Keratinocyte (primary cell): ENCODE measurements at regions not wholly inside any gene's neighbourhood (a gene's known extent, or its start where the extent isn't known, plus 50 kb on each side); places are given as distances from the start of the nearest gene placed in this dataset.

Source experiments
- DNase-seq: peaks from one replicate; pipeline ENCODE4 v3.0.0-alpha.2; 2011; ENCODE audit warnings: low read depth, missing footprints, low spot score
- FAIRE-seq: peaks from 2 replicates; lab custom pipeline; 2011; peaks lifted over from hg19 to GRCh38; lab: Jason Lieb, UNC
- H2AFZ ChIP-seq: 2 replicates; pipeline ENCODE4 v1.6.0; 2012; ENCODE audit warnings: low read length, control low read depth, inconsistent platforms; ENCODE audit not compliant: control insufficient read depth
- H3K27ac ChIP-seq: 2 replicates; pipeline ENCODE4 v1.5.1; 2011; ENCODE audit warnings: low read length; ENCODE audit not compliant: control insufficient read depth, insufficient read depth
- H3K27me3 ChIP-seq: 3 replicates; pipeline ENCODE4 v1.6.0; 2011; ENCODE audit warnings: low read length; ENCODE audit not compliant: control insufficient read depth, insufficient read depth; ENCODE audit errors: extremely low read depth
- H3K36me3 ChIP-seq, 2 experiments: 2 replicates in 1 of 2; 3 replicates in 1 of 2; pipeline ENCODE4 v1.5.1; 2011; ENCODE audit warnings: low read length in 2 of 2, mild to moderate bottlenecking in 1 of 2; ENCODE audit not compliant: control insufficient read depth in 2 of 2, insufficient read depth in 2 of 2; ENCODE audit errors: extremely low read depth in 1 of 2
- H3K4me1 ChIP-seq: 3 replicates; pipeline ENCODE4 v1.5.1; 2011; ENCODE audit warnings: low read length; ENCODE audit not compliant: control insufficient read depth, insufficient read depth; ENCODE audit errors: extremely low read depth
- H3K4me2 ChIP-seq: 3 replicates; pipeline ENCODE4 v1.6.0; 2011; ENCODE audit warnings: low read depth, low read length; ENCODE audit not compliant: control insufficient read depth, insufficient read depth; ENCODE audit errors: extremely low read depth
- H3K4me3 ChIP-seq, 3 experiments: fragments of 200-600 bp in 1 of 3; sonication (generic) in 1 of 3; 2 replicates in 2 of 3; 3 replicates in 1 of 3; pipeline ENCODE4 v1.5.1; 2011 to 2016; ENCODE audit warnings: low read length in 3 of 3, mild to moderate bottlenecking in 3 of 3, control low read depth in 2 of 3, inconsistent platforms in 1 of 3, low read depth in 1 of 3, mixed read lengths in 1 of 3, mixed run types in 1 of 3, moderate library complexity in 1 of 3; ENCODE audit not compliant: control insufficient read depth in 2 of 3, insufficient read depth in 2 of 3; ENCODE audit errors: extremely low read depth in 1 of 3
- H3K79me2 ChIP-seq: 2 replicates; pipeline ENCODE4 v1.6.0; 2012; ENCODE audit warnings: low read length; ENCODE audit not compliant: control insufficient read depth, insufficient read depth
- H3K9ac ChIP-seq: 3 replicates; pipeline ENCODE4 v1.6.0; 2011; ENCODE audit warnings: low read length; ENCODE audit not compliant: control insufficient read depth, insufficient read depth; ENCODE audit errors: extremely low read depth
- H3K9me1 ChIP-seq: 3 replicates; pipeline ENCODE4 v1.6.0; 2011; ENCODE audit warnings: low read length; ENCODE audit not compliant: control insufficient read depth, insufficient read depth; ENCODE audit errors: extremely low read depth
- H3K9me3 ChIP-seq: 2 replicates; pipeline ENCODE4 v1.5.1; 2012; ENCODE audit warnings: low read depth, low read length; ENCODE audit not compliant: control insufficient read depth
- H4K20me1 ChIP-seq: 3 replicates; pipeline ENCODE4 v1.6.0; 2011; ENCODE audit warnings: low read length; ENCODE audit not compliant: control insufficient read depth, insufficient read depth; ENCODE audit errors: extremely low read depth
- CTCF ChIP-seq, 3 experiments: IDR thresholded peaks in 1 of 3; conservative IDR thresholded peaks in 1 of 3; optimal IDR thresholded peaks in 1 of 3; 2 replicates in 2 of 3; 3 replicates in 1 of 3; pipeline versions ENCODE3 to v1.5.1; 2011; ENCODE audit warnings: low read length in 3 of 3, mild to moderate bottlenecking in 3 of 3, moderate library complexity in 2 of 3, control low read depth in 1 of 3, inconsistent platforms in 1 of 3; ENCODE audit not compliant: insufficient read depth in 2 of 3; ENCODE audit errors: extremely low read depth in 1 of 3
- EZH2 ChIP-seq: IDR thresholded peaks from one replicate; pipeline ENCODE4 v1.6.1; 2012; ENCODE audit warnings: inconsistent platforms, mild to moderate bottlenecking, low read length, moderate library complexity
- dilution Hi-C: fragments of 300-500 bp; cut with MboI; formaldehyde crosslinking; loops from one replicate; pipeline ENCODE4 v1.7.0; 2020; ENCODE audit warnings: low sequenced_read_pairs; ENCODE audit not compliant: extremely low pct_ligation_motif_present

- no peaks in the 10 kb centered on the region for H3K4me1 ChIP-seq
- H3K36me3 ChIP-seq = no peaks in the 10 kb centered on the region
- H4K20me1 ChIP-seq = no peaks in the 10 kb centered on the region
- H3K27ac ChIP-seq = no peak overlapping the region
- no peak overlapping the region for H2AFZ ChIP-seq
- no peak for FAIRE-seq
- no peak overlapping the region for H3K4me3 ChIP-seq
- H3K79me2 ChIP-seq = no peaks in the 10 kb centered on the region
- H3K9me1 ChIP-seq = no peaks in the 10 kb centered on the region
- no peak for TF ChIP-seq EZH2
- no peak for TF ChIP-seq CTCF (optimal IDR thresholded peaks at IDR 0.05 in 1 of 3, IDR thresholded peaks at IDR 0.05 in 1 of 3, conservative IDR thresholded peaks at IDR 0.05 in 1 of 3; ENCODE audit: extremely low read depth in 1 of 3, insufficient read depth in 2 of 3, low read length in 3 of 3)
- no peak for DNase-seq
- dilution Hi-C loops = no loop called here
- H3K4me2 ChIP-seq = no peak overlapping the region
- no peaks in the 10 kb centered on the region for H3K9me3 ChIP-seq
- H3K27me3 ChIP-seq = no peaks in the 10 kb centered on the region
- no peak overlapping the region for H3K9ac ChIP-seq
These were observed 289.7 kb downstream of the PCNX1 start for GRCh38 chr14:71196921-71197320.

- Histone ChIP-seq H3K9me3 (no peaks in the 10 kb centered on the region), H3K4me3 (peak overlapping the region in 1 of 3 experiments; percentile 3), H3K27ac (no peak overlapping the region), H3K36me3 (no peaks in the 10 kb centered on the region), H4K20me1 (no peaks in the 10 kb centered on the region), H3K79me2 (no peaks in the 10 kb centered on the region), H3K4me2 (no peak overlapping the region), H3K27me3 (no peaks in the 10 kb centered on the region), H3K9ac (no peak overlapping the region), H3K4me1 (no peaks in the 10 kb centered on the region), H2AFZ (peak overlapping the region; percentile 8), H3K9me1 (no peaks in the 10 kb centered on the region)
- TF ChIP-seq EZH2 (no peak), CTCF (optimal IDR thresholded peaks at IDR 0.05 in 1 of 3, IDR thresholded peaks at IDR 0.05 in 1 of 3, conservative IDR thresholded peaks at IDR 0.05 in 1 of 3; ENCODE audit: extremely low read depth in 1 of 3, insufficient read depth in 2 of 3, low read length in 3 of 3) (no peak)
- dilution Hi-C loops = no loop called here
- FAIRE-seq = no peak
- DNase-seq = no peak
These were observed 291.4 kb downstream of the PCNX1 start for GRCh38 chr14:71198687-71199086.
